ENCODE measurements at regions not wholly inside any gene's neighbourhood (a gene's known extent, or its start where the extent isn't known, plus 50 kb on each side); places are given as distances from the start of the nearest gene placed in this dataset.

DNA sequence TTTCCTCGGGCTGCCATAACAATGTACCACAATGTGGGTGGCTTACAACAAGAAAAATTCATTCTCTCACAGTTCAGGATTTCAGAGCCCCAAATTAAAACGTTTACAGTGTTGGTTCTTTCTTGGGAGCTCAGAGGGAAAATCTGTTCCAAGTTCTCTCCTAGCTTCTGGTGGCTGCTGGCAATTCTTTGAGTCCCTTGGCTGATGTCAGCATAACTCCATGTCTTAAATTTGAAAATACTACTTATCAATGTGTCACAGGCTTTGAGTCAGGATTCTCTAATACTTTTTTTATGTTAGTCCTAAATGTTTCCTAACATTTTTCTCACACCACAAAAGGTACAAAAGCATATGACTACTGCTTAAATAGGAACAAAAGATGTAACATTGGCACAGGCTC is 198.4 kb upstream of the ATXN7L3B start:
- no peak overlapping the region for H3K9ac ChIP-seq (ENCODE audit: low read depth in 1 of 2, low read length in 2 of 2)
- no peak for TF ChIP-seq SP1 (IDR thresholded peaks at IDR 0.05)
- no peak for TF ChIP-seq FOXA2 (IDR thresholded peaks at IDR 0.05)
- no peak for TF ChIP-seq HNF4A (conservative IDR thresholded peaks at IDR 0.05)
- TF ChIP-seq GABPA (IDR thresholded peaks at IDR 0.05 in 1 of 2, conservative IDR thresholded peaks at IDR 0.05 in 1 of 2): no peak
- TF ChIP-seq, protein P1, sequence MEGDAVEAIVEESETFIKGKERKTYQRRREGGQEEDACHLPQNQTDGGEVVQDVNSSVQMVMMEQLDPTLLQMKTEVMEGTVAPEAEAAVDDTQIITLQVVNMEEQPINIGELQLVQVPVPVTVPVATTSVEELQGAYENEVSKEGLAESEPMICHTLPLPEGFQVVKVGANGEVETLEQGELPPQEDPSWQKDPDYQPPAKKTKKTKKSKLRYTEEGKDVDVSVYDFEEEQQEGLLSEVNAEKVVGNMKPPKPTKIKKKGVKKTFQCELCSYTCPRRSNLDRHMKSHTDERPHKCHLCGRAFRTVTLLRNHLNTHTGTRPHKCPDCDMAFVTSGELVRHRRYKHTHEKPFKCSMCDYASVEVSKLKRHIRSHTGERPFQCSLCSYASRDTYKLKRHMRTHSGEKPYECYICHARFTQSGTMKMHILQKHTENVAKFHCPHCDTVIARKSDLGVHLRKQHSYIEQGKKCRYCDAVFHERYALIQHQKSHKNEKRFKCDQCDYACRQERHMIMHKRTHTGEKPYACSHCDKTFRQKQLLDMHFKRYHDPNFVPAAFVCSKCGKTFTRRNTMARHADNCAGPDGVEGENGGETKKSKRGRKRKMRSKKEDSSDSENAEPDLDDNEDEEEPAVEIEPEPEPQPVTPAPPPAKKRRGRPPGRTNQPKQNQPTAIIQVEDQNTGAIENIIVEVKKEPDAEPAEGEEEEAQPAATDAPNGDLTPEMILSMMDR (IDR thresholded peaks at IDR 0.05; ENCODE audit: low read depth, low read length, missing input control): no peak
- H3K9me3 ChIP-seq (ENCODE audit: control insufficient read depth in 4 of 4, low read length in 3 of 4): no peaks in the 10 kb centered on the region
- H3K27ac ChIP-seq (ENCODE audit: low read depth in 1 of 2, low read length in 2 of 2): no peak overlapping the region
- no peaks in the 10 kb centered on the region for H3K36me3 ChIP-seq (ENCODE audit: control insufficient read depth in 4 of 4, insufficient read depth in 3 of 4, low read depth in 1 of 4, low read length in 3 of 4)
- no peak overlapping the region for H3K4me3 ChIP-seq (ENCODE audit: low read depth in 1 of 3, low read length in 3 of 3)
- 32% methylated on average over 2 of the region's 2 CpGs for WGBS
- H3K4me1 ChIP-seq (ENCODE audit: control insufficient read depth in 4 of 4, insufficient read depth in 4 of 4, low read length in 3 of 4): no peaks in the 10 kb centered on the region
- peaks cover 0 to 2% (median 0%) of the 10 kb centered on the region in 4 donors for H3K27me3 ChIP-seq (ENCODE audit: control insufficient read depth in 4 of 4, insufficient read depth in 4 of 4, low read length in 3 of 4)
- DNase-seq (ENCODE audit: low spot score): no peak

DNA sequence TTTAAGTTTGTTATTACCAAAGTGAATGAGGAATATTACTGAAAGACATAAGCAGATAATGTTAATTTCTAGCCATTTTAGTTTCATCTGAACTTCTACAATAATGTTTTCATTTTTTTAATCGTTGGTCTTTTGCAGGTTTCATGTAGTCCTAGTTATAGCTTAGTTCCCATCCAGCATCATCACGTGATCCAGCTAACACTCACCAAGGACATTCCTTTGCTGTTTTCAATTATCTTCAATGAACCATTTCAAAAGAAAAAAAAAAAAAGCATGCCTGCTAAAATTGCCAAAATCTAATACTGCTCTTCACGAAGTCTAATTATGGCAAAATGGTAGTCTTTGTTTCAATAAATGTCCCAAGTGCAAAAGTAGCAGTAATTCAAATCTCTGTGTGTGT is 187.7 kb upstream of the ATXN7L3B start:
- no peak for TF ChIP-seq FOXA2 (IDR thresholded peaks at IDR 0.05)
- TF ChIP-seq RAD21 (IDR thresholded peaks at IDR 0.05): no peak
- TF ChIP-seq HNF4A (conservative IDR thresholded peaks at IDR 0.05): no peak
- TF ChIP-seq, protein P1 (IDR thresholded peaks at IDR 0.05; ENCODE audit: low read depth, low read length, missing input control): no peak
- no peak for TF ChIP-seq SP1 (IDR thresholded peaks at IDR 0.05)
- WGBS: 78% methylated on average over 3 of the region's 3 CpGs
- Histone ChIP-seq H3K27me3 (ENCODE audit: control insufficient read depth in 4 of 4, insufficient read depth in 4 of 4, low read length in 3 of 4) (no peaks in the 10 kb centered on the region), H3K4me3 (ENCODE audit: low read depth in 1 of 3, low read length in 3 of 3) (no peak overlapping the region), H3K27ac (ENCODE audit: low read depth in 1 of 2, low read length in 2 of 2) (no peak overlapping the region), H3K36me3 (ENCODE audit: control insufficient read depth in 4 of 4, insufficient read depth in 3 of 4, low read depth in 1 of 4, low read length in 3 of 4) (no peaks in the 10 kb centered on the region), H3K9ac (ENCODE audit: low read depth in 1 of 2, low read length in 2 of 2) (no peak overlapping the region), H3K4me1 (ENCODE audit: control insufficient read depth in 4 of 4, insufficient read depth in 4 of 4, low read length in 3 of 4) (no peaks in the 10 kb centered on the region), H3K9me3 (ENCODE audit: control insufficient read depth in 4 of 4, low read length in 3 of 4) (no peaks in the 10 kb centered on the region)
- no peak for DNase-seq (ENCODE audit: low spot score)

DNA sequence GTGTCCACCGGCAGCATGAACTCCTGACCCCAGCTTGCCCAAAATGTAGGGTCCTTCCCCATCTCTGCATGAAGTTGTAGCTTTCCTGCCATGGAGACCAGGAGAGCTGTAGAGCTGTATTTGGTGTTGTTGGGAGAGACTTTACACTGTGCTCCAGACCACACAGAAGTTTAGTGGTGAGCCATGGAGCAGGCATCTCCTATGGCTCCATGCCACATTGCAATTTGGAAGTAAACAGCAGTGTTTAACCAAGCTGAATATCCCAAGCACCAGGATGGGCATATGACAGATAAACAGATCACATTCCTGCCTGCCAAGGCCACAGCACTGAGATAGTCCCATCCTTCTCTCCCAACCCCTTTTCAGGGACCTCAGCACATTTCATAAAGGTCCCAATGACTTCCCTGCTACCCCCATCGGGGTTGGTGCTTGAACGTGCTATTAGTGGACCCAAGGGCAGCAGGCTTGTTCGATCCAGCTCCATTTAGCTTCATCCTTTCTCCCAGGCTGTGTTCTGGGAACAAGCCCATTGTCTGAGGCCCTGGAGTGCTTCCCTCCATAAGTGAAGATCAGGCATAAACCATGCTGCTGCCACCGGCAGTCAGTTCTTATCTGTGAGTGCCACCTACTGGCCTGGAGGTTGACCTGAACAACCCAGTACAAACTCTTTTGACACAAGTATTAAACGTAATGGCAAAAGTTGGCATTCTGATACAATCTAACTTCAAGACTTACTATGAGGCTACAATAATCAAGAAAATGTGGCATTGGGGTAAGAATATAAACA is 172.3 kb upstream of the ATXN7L3B start:
- 80% methylated on average over 6 of the region's 6 CpGs for WGBS
- no peaks in the 10 kb centered on the region for H3K4me1 ChIP-seq (ENCODE audit: control insufficient read depth in 4 of 4, insufficient read depth in 4 of 4, low read length in 3 of 4)
- no peak overlapping the region for H3K9ac ChIP-seq (ENCODE audit: low read depth in 1 of 2, low read length in 2 of 2)
- no peaks in the 10 kb centered on the region for H3K27me3 ChIP-seq (ENCODE audit: control insufficient read depth in 4 of 4, insufficient read depth in 4 of 4, low read length in 3 of 4)
- no peaks in the 10 kb centered on the region for H3K36me3 ChIP-seq (ENCODE audit: control insufficient read depth in 4 of 4, insufficient read depth in 3 of 4, low read depth in 1 of 4, low read length in 3 of 4)
- no peaks in the 10 kb centered on the region for H3K9me3 ChIP-seq (ENCODE audit: control insufficient read depth in 4 of 4, low read length in 3 of 4)
- DNase-seq (ENCODE audit: low spot score): no peak
- TF ChIP-seq GABPA (IDR thresholded peaks at IDR 0.05 in 1 of 2, conservative IDR thresholded peaks at IDR 0.05 in 1 of 2): no peak
- TF ChIP-seq, protein P1 (IDR thresholded peaks at IDR 0.05; ENCODE audit: low read depth, low read length, missing input control): peak; percentile 19
- TF ChIP-seq RAD21 (IDR thresholded peaks at IDR 0.05): peak; percentile 34 to 64
- no peak for TF ChIP-seq JUND (IDR thresholded peaks at IDR 0.05)
- no peak for TF ChIP-seq NR2F2 (IDR thresholded peaks at IDR 0.05)
- no peak for TF ChIP-seq HNF4G (IDR thresholded peaks at IDR 0.05)
- no peak for TF ChIP-seq FOXA1 (IDR thresholded peaks at IDR 0.05)
- TF ChIP-seq FOXA2 (IDR thresholded peaks at IDR 0.05): no peak
- H3K4me3 ChIP-seq (ENCODE audit: low read depth in 1 of 3, low read length in 3 of 3): no peak overlapping the region
- H3K27ac ChIP-seq (ENCODE audit: low read depth in 1 of 2, low read length in 2 of 2): no peak overlapping the region
